Panc1 (cell line): ENCODE measurements at regions not wholly inside any gene's neighbourhood (a gene's known extent, or its start where the extent isn't known, plus 50 kb on each side); places are given as distances from the start of the nearest gene placed in this dataset.

Experiments used
- ATAC-seq: fragments of 200-7000 bp; cut with Tn5 transposase; 2 replicates; pipeline ENCODE4 v1.9.1; 2020; ENCODE audit warnings: mild to moderate bottlenecking, moderate library complexity
- BruUV-seq: library from RNA; stranded (reverse); fragments of 400-500 nt; replicated peaks from 2 replicates; lab custom pipeline; 2021; lab: Mats Ljungman, UMichigan
- CTCF ChIA-PET: fragments of 300-600 bp; sonication (Branson Sonifier 250); formaldehyde crosslinking; loops from one replicate; lab custom pipeline; 2022; ENCODE audit warnings: antibody characterized with exemption; lab: Charles Lee
- POLR2A ChIA-PET: fragments of 300-600 bp; sonication (Branson Sonifier 250); formaldehyde crosslinking; loops from one replicate; lab custom pipeline; 2022; ENCODE audit warnings: antibody characterized with exemption; lab: Charles Lee
- DNase-seq: peaks from one replicate; pipeline ENCODE4 v3.0.0-alpha.2; 2010; ENCODE audit warnings: low read depth, low spot score
- H3K27ac ChIP-seq: 2 replicates; pipeline ENCODE4 v1.5.1; 2011; ENCODE audit warnings: mild to moderate bottlenecking, low read length, inconsistent platforms
- H3K27me3 ChIP-seq: fragments of 200-500 bp; sonication (Bioruptor generic); 2 replicates; pipeline ENCODE4 v1.6.0; 2014; ENCODE audit warnings: low read length, inconsistent platforms; ENCODE audit not compliant: control insufficient read depth, insufficient read depth
- H3K36me3 ChIP-seq: fragments of 200-500 bp; sonication (Bioruptor generic); 2 replicates; pipeline ENCODE4 v1.5.1; 2014; ENCODE audit warnings: inconsistent platforms, mild to moderate bottlenecking, low read length, moderate library complexity; ENCODE audit not compliant: control insufficient read depth, insufficient read depth
- H3K4me1 ChIP-seq: 2 replicates; pipeline ENCODE4 v1.5.1; 2011; ENCODE audit warnings: inconsistent platforms, mild to moderate bottlenecking, low read length, moderate library complexity; ENCODE audit not compliant: control insufficient read depth, insufficient read depth
- H3K4me3 ChIP-seq, 2 experiments: 2 replicates each; pipeline ENCODE4 v1.5.1; 2011 to 2012; ENCODE audit warnings: low read depth in 2 of 2, low read length in 2 of 2, mild to moderate bottlenecking in 2 of 2, inconsistent platforms in 1 of 2, moderate library complexity in 1 of 2
- H3K9me3 ChIP-seq: fragments of 200-500 bp; sonication (Bioruptor generic); 2 replicates; pipeline ENCODE4 v1.5.1; 2014; ENCODE audit warnings: low read depth, mild to moderate bottlenecking, inconsistent platforms, low read length, moderate library complexity; ENCODE audit not compliant: control insufficient read depth, insufficient read depth
- POLR2AphosphoS5 ChIP-seq: IDR thresholded peaks from 2 replicates; pipeline ENCODE4 v1.6.1; 2012; ENCODE audit warnings: mild to moderate bottlenecking, low read depth, low read length, moderate library complexity
- SIN3A ChIP-seq: IDR thresholded peaks from 2 replicates; pipeline ENCODE4 v1.6.1; 2012; ENCODE audit warnings: low read depth, mild to moderate bottlenecking, low read length, moderate library complexity, borderline replicate concordance; ENCODE audit not compliant: insufficient read depth
- TCF7L2 ChIP-seq: IDR thresholded peaks from 2 replicates; pipeline ENCODE4 v1.6.1; 2011; ENCODE audit warnings: mild to moderate bottlenecking, low read depth, low read length, inconsistent platforms
- in situ Hi-C: cut with HindIII; loops from 2 replicates; pipeline ENCODE4 v1.10.0; 2016; ENCODE audit warnings: low sequenced_read_pairs, low pct_unique_long_range_greater_than_20kb
- intact Hi-C: fragments of 100-400 bp; cut with micrococcal nuclease; formaldehyde crosslinking; loops from one replicate; pipeline ENCODE4 v1.10.0; 2022; ENCODE audit not compliant: unreplicated experiment
- TF ChIP-seq, protein P1 (sequence below), 2 experiments: IDR thresholded peaks; 2 replicates each; pipeline ENCODE4 v1.6.1; 2011 to 2012; ENCODE audit warnings: low read depth in 2 of 2, control low read depth in 1 of 2, low read length in 1 of 2, mild to moderate bottlenecking in 1 of 2, moderate library complexity in 1 of 2; ENCODE audit not compliant: insufficient read depth in 1 of 2
- TF ChIP-seq, protein P2 (sequence below): fragments of 450-650 bp; IDR thresholded peaks from 2 replicates; pipeline ENCODE4 v1.5.1; 2017; ENCODE audit warnings: mild to moderate bottlenecking

DNA sequence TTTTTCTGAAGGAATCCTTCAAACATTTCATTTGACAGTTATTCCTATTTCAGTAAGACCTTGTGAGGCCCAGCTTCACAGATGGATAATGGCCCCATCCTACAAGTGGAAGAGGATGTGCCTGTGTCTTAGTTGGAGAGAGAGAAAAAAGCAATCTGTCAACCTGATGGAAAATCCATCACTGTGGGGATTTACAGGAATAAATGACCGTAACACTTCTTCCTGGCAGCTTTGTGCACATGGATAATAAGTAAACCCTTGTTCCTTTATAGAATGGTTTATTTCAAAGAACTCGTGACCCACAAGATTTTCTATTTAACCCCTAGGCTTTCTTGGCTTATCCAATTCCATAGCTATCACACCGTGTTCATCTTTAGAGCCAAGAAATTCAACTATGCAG is 121.4 kb upstream of the PCED1B start:
- no peaks in the 10 kb centered on the region; the same call in 1 of the 2 replicates for H3K27me3 ChIP-seq
- in situ Hi-C loops, result no loop called here
- no TSS peak for BruUV-seq
- intact Hi-C loops, result no loop called here
- DNase-seq (no peak), ATAC-seq (no peak)
- ChIA-PET CTCF (no interaction called here), POLR2A (no interaction called here)
- H3K9me3 ChIP-seq, result no peaks in the 10 kb centered on the region
- H3K36me3 ChIP-seq, result no peaks in the 10 kb centered on the region
- H3K4me1 ChIP-seq, result no peaks in the 10 kb centered on the region
- TF ChIP-seq POLR2AphosphoS5, result no peak
- TF ChIP-seq, protein P1, sequence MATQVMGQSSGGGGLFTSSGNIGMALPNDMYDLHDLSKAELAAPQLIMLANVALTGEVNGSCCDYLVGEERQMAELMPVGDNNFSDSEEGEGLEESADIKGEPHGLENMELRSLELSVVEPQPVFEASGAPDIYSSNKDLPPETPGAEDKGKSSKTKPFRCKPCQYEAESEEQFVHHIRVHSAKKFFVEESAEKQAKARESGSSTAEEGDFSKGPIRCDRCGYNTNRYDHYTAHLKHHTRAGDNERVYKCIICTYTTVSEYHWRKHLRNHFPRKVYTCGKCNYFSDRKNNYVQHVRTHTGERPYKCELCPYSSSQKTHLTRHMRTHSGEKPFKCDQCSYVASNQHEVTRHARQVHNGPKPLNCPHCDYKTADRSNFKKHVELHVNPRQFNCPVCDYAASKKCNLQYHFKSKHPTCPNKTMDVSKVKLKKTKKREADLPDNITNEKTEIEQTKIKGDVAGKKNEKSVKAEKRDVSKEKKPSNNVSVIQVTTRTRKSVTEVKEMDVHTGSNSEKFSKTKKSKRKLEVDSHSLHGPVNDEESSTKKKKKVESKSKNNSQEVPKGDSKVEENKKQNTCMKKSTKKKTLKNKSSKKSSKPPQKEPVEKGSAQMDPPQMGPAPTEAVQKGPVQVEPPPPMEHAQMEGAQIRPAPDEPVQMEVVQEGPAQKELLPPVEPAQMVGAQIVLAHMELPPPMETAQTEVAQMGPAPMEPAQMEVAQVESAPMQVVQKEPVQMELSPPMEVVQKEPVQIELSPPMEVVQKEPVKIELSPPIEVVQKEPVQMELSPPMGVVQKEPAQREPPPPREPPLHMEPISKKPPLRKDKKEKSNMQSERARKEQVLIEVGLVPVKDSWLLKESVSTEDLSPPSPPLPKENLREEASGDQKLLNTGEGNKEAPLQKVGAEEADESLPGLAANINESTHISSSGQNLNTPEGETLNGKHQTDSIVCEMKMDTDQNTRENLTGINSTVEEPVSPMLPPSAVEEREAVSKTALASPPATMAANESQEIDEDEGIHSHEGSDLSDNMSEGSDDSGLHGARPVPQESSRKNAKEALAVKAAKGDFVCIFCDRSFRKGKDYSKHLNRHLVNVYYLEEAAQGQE (IDR thresholded peaks at IDR 0.05; ENCODE audit: insufficient read depth in 1 of 2, low read depth in 2 of 2, low read length in 1 of 2), result no peak
- TF ChIP-seq, protein P2, sequence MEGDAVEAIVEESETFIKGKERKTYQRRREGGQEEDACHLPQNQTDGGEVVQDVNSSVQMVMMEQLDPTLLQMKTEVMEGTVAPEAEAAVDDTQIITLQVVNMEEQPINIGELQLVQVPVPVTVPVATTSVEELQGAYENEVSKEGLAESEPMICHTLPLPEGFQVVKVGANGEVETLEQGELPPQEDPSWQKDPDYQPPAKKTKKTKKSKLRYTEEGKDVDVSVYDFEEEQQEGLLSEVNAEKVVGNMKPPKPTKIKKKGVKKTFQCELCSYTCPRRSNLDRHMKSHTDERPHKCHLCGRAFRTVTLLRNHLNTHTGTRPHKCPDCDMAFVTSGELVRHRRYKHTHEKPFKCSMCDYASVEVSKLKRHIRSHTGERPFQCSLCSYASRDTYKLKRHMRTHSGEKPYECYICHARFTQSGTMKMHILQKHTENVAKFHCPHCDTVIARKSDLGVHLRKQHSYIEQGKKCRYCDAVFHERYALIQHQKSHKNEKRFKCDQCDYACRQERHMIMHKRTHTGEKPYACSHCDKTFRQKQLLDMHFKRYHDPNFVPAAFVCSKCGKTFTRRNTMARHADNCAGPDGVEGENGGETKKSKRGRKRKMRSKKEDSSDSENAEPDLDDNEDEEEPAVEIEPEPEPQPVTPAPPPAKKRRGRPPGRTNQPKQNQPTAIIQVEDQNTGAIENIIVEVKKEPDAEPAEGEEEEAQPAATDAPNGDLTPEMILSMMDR, result no peak
- TF ChIP-seq SIN3A, result no peak
- no peak for TF ChIP-seq TCF7L2
- H3K4me3 ChIP-seq, result no peak overlapping the region
- no peak overlapping the region for H3K27ac ChIP-seq

DNA sequence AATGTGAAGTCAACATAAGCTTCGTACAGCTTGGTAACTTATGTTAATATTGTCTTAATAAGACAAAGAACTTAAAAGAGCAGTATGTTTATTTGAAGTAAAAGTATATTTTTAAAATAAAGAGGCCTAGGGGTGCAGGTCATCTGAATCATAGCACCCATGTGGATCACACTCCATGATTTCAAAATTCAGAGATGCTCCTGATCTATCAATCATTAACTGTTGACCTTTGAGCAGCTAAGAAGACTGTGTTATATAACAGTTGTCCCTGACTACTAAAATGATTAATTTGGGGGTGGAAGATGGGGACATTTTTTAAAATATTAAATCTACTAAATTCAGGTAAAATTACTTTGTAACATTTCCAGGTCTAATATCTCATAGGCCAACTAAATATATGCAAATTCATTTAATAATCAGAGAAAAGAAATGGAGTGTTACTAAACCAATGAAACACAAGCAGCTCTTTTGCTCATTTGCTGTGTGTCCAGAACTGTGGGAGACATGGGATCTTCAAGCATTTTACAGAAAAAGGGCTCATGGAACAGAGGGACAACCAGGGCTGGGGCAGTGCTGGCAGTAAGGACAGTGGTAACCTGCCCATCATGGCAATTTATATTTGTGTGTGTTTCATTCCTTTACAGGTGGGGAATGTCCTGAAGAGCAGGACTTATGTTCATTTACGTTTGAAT is 120.7 kb upstream of the PCED1B start:
- in situ Hi-C loops (no loop called here), intact Hi-C loops (no loop called here)
- ChIA-PET POLR2A (no interaction called here), CTCF (no interaction called here)
- ATAC-seq (no peak), DNase-seq (no peak)
- no peaks in the 10 kb centered on the region for H3K9me3 ChIP-seq
- TF ChIP-seq, protein P1 (IDR thresholded peaks at IDR 0.05; ENCODE audit: insufficient read depth in 1 of 2, low read depth in 2 of 2, low read length in 1 of 2), result no peak
- TF ChIP-seq POLR2AphosphoS5, result no peak
- TF ChIP-seq SIN3A, result no peak
- TF ChIP-seq TCF7L2, result no peak
- TF ChIP-seq, protein P2, result no peak
- H3K27me3 ChIP-seq, result no peaks in the 10 kb centered on the region; the same call in 1 of the 2 replicates
- no peaks in the 10 kb centered on the region for H3K36me3 ChIP-seq
- no peak overlapping the region for H3K4me3 ChIP-seq
- H3K4me1 ChIP-seq, result no peaks in the 10 kb centered on the region
- H3K27ac ChIP-seq, result no peak overlapping the region
- BruUV-seq, result no TSS peak
